Panc1 (cell line): ENCODE measurements at regions not wholly inside any gene's neighbourhood (a gene's known extent, or its start where the extent isn't known, plus 50 kb on each side); places are given as distances from the start of the nearest gene placed in this dataset.
"Not testable (repeated sequence)": the region's sequence is repeated elsewhere in the genome, so short reads cannot be mapped to it uniquely, and the experiment has no call there.

Source experiments
- ATAC-seq: fragments of 200-7000 bp; cut with Tn5 transposase; 2 replicates; pipeline ENCODE4 v1.9.1; 2020; ENCODE audit warnings: mild to moderate bottlenecking, moderate library complexity
- BruUV-seq: library from RNA; stranded (reverse); fragments of 400-500 nt; replicated peaks from 2 replicates; lab custom pipeline; 2021; lab: Mats Ljungman, UMichigan
- CTCF ChIA-PET: fragments of 300-600 bp; sonication (Branson Sonifier 250); formaldehyde crosslinking; loops from one replicate; lab custom pipeline; 2022; ENCODE audit warnings: antibody characterized with exemption; lab: Charles Lee
- POLR2A ChIA-PET: fragments of 300-600 bp; sonication (Branson Sonifier 250); formaldehyde crosslinking; loops from one replicate; lab custom pipeline; 2022; ENCODE audit warnings: antibody characterized with exemption; lab: Charles Lee
- DNase-seq: peaks from one replicate; pipeline ENCODE4 v3.0.0-alpha.2; 2010; ENCODE audit warnings: low read depth, low spot score
- H3K27ac ChIP-seq: 2 replicates; pipeline ENCODE4 v1.5.1; 2011; ENCODE audit warnings: mild to moderate bottlenecking, low read length, inconsistent platforms
- H3K27me3 ChIP-seq: fragments of 200-500 bp; sonication (Bioruptor generic); 2 replicates; pipeline ENCODE4 v1.6.0; 2014; ENCODE audit warnings: low read length, inconsistent platforms; ENCODE audit not compliant: control insufficient read depth, insufficient read depth
- H3K36me3 ChIP-seq: fragments of 200-500 bp; sonication (Bioruptor generic); 2 replicates; pipeline ENCODE4 v1.5.1; 2014; ENCODE audit warnings: inconsistent platforms, mild to moderate bottlenecking, low read length, moderate library complexity; ENCODE audit not compliant: control insufficient read depth, insufficient read depth
- H3K4me1 ChIP-seq: 2 replicates; pipeline ENCODE4 v1.5.1; 2011; ENCODE audit warnings: inconsistent platforms, mild to moderate bottlenecking, low read length, moderate library complexity; ENCODE audit not compliant: control insufficient read depth, insufficient read depth
- H3K4me3 ChIP-seq, 2 experiments: 2 replicates each; pipeline ENCODE4 v1.5.1; 2011 to 2012; ENCODE audit warnings: low read depth in 2 of 2, low read length in 2 of 2, mild to moderate bottlenecking in 2 of 2, inconsistent platforms in 1 of 2, moderate library complexity in 1 of 2
- H3K9me3 ChIP-seq: fragments of 200-500 bp; sonication (Bioruptor generic); 2 replicates; pipeline ENCODE4 v1.5.1; 2014; ENCODE audit warnings: low read depth, mild to moderate bottlenecking, inconsistent platforms, low read length, moderate library complexity; ENCODE audit not compliant: control insufficient read depth, insufficient read depth
- POLR2AphosphoS5 ChIP-seq: IDR thresholded peaks from 2 replicates; pipeline ENCODE4 v1.6.1; 2012; ENCODE audit warnings: mild to moderate bottlenecking, low read depth, low read length, moderate library complexity
- REST ChIP-seq, 2 experiments: IDR thresholded peaks; 2 replicates each; pipeline ENCODE4 v1.6.1; 2011 to 2012; ENCODE audit warnings: low read depth in 2 of 2, control low read depth in 1 of 2, low read length in 1 of 2, mild to moderate bottlenecking in 1 of 2, moderate library complexity in 1 of 2; ENCODE audit not compliant: insufficient read depth in 1 of 2
- SIN3A ChIP-seq: IDR thresholded peaks from 2 replicates; pipeline ENCODE4 v1.6.1; 2012; ENCODE audit warnings: low read depth, mild to moderate bottlenecking, low read length, moderate library complexity, borderline replicate concordance; ENCODE audit not compliant: insufficient read depth
- TCF7L2 ChIP-seq: IDR thresholded peaks from 2 replicates; pipeline ENCODE4 v1.6.1; 2011; ENCODE audit warnings: mild to moderate bottlenecking, low read depth, low read length, inconsistent platforms
- in situ Hi-C: cut with HindIII; loops from 2 replicates; pipeline ENCODE4 v1.10.0; 2016; ENCODE audit warnings: low sequenced_read_pairs, low pct_unique_long_range_greater_than_20kb
- intact Hi-C: fragments of 100-400 bp; cut with micrococcal nuclease; formaldehyde crosslinking; loops from one replicate; pipeline ENCODE4 v1.10.0; 2022; ENCODE audit not compliant: unreplicated experiment
- TF ChIP-seq, protein P1 (sequence below): fragments of 450-650 bp; IDR thresholded peaks from 2 replicates; pipeline ENCODE4 v1.5.1; 2017; ENCODE audit warnings: mild to moderate bottlenecking

DNA sequence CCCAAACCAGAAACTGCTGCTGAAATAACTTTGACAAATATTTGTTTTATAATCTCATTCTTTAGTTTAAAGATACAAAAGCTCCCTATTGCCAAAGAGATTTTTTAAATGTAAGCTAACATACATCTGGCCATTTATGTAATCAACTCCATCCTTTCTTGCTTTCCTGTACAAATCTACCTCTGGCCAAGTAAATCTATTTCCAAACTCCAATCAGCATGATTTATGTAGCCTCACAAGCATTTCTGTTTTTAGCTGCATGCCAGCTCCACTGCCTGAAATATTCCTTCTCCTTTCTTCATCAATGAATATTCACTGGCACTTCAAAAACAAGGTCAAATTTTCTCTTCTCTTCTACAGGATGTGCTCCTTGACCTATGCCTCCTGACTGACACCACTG lies 80.0 kb downstream of the SHOX2 start:
- H3K4me3 ChIP-seq = no peak overlapping the region
- ChIA-PET POLR2A (no interaction called here), CTCF (no interaction called here)
- intact Hi-C loops = no loop called here
- no peak overlapping the region for H3K27ac ChIP-seq
- H3K9me3 ChIP-seq = no peaks in the 10 kb centered on the region
- TF ChIP-seq REST (IDR thresholded peaks at IDR 0.05; ENCODE audit: insufficient read depth in 1 of 2, low read depth in 2 of 2, low read length in 1 of 2) = no peak
- no peak for TF ChIP-seq TCF7L2
- no peak for TF ChIP-seq SIN3A
- no peak for TF ChIP-seq POLR2AphosphoS5
- TF ChIP-seq, protein P1, sequence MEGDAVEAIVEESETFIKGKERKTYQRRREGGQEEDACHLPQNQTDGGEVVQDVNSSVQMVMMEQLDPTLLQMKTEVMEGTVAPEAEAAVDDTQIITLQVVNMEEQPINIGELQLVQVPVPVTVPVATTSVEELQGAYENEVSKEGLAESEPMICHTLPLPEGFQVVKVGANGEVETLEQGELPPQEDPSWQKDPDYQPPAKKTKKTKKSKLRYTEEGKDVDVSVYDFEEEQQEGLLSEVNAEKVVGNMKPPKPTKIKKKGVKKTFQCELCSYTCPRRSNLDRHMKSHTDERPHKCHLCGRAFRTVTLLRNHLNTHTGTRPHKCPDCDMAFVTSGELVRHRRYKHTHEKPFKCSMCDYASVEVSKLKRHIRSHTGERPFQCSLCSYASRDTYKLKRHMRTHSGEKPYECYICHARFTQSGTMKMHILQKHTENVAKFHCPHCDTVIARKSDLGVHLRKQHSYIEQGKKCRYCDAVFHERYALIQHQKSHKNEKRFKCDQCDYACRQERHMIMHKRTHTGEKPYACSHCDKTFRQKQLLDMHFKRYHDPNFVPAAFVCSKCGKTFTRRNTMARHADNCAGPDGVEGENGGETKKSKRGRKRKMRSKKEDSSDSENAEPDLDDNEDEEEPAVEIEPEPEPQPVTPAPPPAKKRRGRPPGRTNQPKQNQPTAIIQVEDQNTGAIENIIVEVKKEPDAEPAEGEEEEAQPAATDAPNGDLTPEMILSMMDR = no peak
- H3K4me1 ChIP-seq = no peaks in the 10 kb centered on the region
- no peaks in the 10 kb centered on the region for H3K27me3 ChIP-seq
- H3K36me3 ChIP-seq = no peaks in the 10 kb centered on the region
- BruUV-seq = no TSS peak
- in situ Hi-C loops = no loop called here
- ATAC-seq (no peak), DNase-seq (no peak)

- H3K27ac ChIP-seq, BruUV-seq, ATAC-seq, H3K36me3 ChIP-seq, in situ Hi-C loops, H3K27me3 ChIP-seq, H3K4me3 ChIP-seq, CTCF ChIA-PET, H3K4me1 ChIP-seq, intact Hi-C loops, H3K9me3 ChIP-seq, POLR2A ChIA-PET, DNase-seq: not testable (repeated sequence)
Observed at GRCh38 chr3:158019897-158020296, 86.3 kb downstream of the SHOX2 start.

DNA sequence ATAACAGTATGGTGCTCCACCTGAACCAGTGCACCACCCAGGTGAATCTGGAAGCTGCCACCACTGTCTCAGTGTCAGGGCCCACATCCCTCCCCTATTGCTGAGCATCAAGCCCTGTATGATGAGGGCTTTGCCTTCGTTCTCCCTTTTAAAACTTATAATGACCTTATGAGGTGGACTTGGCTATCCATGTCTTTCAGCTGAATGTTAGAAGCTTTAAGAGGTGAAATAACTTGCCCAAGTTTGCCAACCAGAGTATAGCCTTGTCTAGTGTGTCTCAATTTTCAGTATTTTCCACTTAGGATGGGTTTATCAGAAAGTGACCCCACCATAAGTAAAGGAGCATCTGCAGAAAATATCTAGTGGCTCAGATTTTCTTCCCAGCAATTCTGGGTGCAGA lies 87.8 kb downstream of the SHOX2 start:
- DNase-seq = no peak
- peaks cover 4% of the 10 kb centered on the region; the same call in 1 of the 2 replicates for H3K9me3 ChIP-seq
- TF ChIP-seq, protein P1 = no peak
- no peak for TF ChIP-seq SIN3A
- no peak for TF ChIP-seq POLR2AphosphoS5
- no peak for TF ChIP-seq REST (IDR thresholded peaks at IDR 0.05; ENCODE audit: insufficient read depth in 1 of 2, low read depth in 2 of 2, low read length in 1 of 2)
- no peak for TF ChIP-seq TCF7L2
- H3K27me3 ChIP-seq = no peaks in the 10 kb centered on the region
- no peaks in the 10 kb centered on the region for H3K36me3 ChIP-seq
- H3K4me3 ChIP-seq = no peak overlapping the region
- ChIA-PET CTCF (no interaction called here), POLR2A (no interaction called here)
- no peak overlapping the region for H3K27ac ChIP-seq
- no peak for ATAC-seq
- in situ Hi-C loops = no loop called here
- H3K4me1 ChIP-seq = no peaks in the 10 kb centered on the region
- BruUV-seq = no TSS peak
- intact Hi-C loops = no loop called here
